ENCODE measurements at regions not wholly inside any gene's neighbourhood (a gene's known extent, or its start where the extent isn't known, plus 50 kb on each side); places are given as distances from the start of the nearest gene placed in this dataset.

DNA sequence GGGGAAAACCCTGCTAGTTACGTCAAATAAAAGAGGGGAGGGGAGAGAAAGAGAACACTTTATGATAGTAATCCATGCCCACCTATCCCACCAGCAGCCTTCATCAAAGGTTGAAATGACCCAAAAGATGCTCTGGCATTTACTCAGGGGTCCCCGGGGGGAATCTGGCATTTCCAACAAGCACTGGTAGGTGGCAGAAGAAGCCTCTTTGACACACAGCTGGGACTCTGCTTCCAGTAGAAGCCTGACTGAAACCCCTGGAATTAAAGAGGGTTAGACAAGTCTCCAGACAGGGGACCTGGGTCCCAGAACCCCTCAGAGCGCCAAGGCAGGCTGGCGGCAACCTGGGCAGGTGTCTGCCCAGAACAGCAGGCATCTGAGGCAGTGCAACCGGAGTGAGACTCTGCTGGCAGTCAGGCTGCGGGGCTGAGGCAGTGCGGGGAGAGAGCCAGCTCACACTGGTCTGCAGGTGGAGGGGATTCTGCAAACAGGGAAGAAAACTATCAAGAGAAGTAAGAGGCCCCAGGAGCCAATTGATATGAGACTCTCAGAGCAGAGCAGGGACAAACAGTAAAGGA lies 85.0 kb upstream of the CAPRIN2 start:
- DNase-seq (ENCODE audit: low read depth) = no peak
- TF ChIP-seq, protein P1, sequence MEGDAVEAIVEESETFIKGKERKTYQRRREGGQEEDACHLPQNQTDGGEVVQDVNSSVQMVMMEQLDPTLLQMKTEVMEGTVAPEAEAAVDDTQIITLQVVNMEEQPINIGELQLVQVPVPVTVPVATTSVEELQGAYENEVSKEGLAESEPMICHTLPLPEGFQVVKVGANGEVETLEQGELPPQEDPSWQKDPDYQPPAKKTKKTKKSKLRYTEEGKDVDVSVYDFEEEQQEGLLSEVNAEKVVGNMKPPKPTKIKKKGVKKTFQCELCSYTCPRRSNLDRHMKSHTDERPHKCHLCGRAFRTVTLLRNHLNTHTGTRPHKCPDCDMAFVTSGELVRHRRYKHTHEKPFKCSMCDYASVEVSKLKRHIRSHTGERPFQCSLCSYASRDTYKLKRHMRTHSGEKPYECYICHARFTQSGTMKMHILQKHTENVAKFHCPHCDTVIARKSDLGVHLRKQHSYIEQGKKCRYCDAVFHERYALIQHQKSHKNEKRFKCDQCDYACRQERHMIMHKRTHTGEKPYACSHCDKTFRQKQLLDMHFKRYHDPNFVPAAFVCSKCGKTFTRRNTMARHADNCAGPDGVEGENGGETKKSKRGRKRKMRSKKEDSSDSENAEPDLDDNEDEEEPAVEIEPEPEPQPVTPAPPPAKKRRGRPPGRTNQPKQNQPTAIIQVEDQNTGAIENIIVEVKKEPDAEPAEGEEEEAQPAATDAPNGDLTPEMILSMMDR (IDR thresholded peaks at IDR 0.05; ENCODE audit: insufficient read depth, low read depth, low read length) = no peak
- CTCF ChIA-PET = interaction anchor here (0.9 to 1.5 kb wide), 2 partner anchors 28 to 433 kb away, joined by 3 read pairs; no protein-coding TSS in a partner anchor
- peaks cover 2% of the 10 kb centered on the region; the same call in 1 of the 2 replicates for H3K27me3 ChIP-seq (ENCODE audit: control insufficient read depth, insufficient read depth, low read length)
- POLR2A ChIA-PET = no interaction called here
- no peak overlapping the region for H3K4me3 ChIP-seq (ENCODE audit: low read depth, low read length)
- no peaks in the 10 kb centered on the region for H3K36me3 ChIP-seq (ENCODE audit: control insufficient read depth, insufficient read depth, low read length)

DNA sequence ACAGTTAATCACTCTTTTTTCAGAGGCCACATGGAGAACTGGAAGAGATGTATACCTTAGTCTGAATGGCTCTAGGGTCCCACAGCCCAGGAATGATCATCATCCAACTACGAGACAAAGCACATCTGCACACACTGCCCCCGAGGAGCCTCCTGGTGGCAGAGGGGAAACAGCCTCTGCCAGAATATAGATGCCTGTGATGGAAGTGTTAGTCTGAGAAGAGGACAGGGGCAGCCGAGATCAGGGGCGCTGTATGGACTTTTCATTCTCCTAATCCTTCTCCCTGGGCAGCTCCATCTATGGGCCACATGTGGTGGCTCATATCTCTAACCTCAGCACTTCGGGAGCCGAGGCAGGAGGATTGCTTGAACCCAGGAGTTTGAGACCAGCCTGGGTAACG lies 82.8 kb upstream of the CAPRIN2 start:
- POLR2A ChIA-PET = no interaction called here
- TF ChIP-seq, protein P1 (IDR thresholded peaks at IDR 0.05; ENCODE audit: insufficient read depth, low read depth, low read length) = no peak
- no peak for DNase-seq (ENCODE audit: low read depth)
- CTCF ChIA-PET = no interaction called here
- no peaks in the 10 kb centered on the region for H3K36me3 ChIP-seq (ENCODE audit: control insufficient read depth, insufficient read depth, low read length)
- peaks cover 2% of the 10 kb centered on the region; the same call in 1 of the 2 replicates for H3K27me3 ChIP-seq (ENCODE audit: control insufficient read depth, insufficient read depth, low read length)
- no peak overlapping the region for H3K4me3 ChIP-seq (ENCODE audit: low read depth, low read length)

DNA sequence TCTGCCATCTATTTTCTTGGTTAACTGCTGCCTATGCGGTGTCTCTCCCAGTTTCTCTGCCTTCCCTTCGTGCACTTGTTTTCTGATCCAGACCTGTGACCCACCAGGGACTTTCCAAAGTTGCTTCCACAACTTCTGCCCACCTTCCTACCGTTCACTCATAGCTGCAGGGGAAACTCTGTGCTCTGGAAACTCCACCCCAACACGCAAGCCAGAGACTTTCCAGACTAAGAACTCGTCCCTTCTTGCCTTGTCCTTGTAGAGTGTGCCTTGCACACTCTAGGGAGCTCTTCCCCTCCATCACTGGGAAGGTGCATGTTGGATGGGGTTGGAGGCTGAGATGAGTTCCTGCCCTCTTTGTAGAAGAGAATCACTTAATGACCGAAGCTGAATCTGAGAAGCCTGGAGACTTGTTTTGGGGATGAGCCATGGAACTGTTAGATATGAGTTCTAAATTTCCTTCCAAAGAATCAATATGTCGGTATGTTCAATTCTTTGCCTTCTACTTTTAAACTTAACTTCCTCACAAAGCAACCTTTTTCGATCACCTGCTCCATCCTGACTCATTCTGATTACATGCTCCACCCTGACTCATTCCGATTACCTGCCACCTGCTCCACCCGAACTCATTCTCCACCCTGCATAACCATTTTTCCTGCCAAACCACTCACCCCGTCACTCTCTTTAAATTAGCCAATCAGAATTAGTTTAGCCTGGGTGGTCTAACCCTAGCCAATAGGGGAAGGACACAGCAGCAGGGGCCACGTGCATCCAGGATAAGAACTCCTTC lies 82.1 kb upstream of the CAPRIN2 start:
- DNase-seq (ENCODE audit: low read depth) = no peak
- Histone ChIP-seq H3K27me3 (ENCODE audit: control insufficient read depth, insufficient read depth, low read length) (peaks cover 2% of the 10 kb centered on the region; the same call in 1 of the 2 replicates), H3K36me3 (ENCODE audit: control insufficient read depth, insufficient read depth, low read length) (no peaks in the 10 kb centered on the region), H3K4me3 (ENCODE audit: low read depth, low read length) (no peak overlapping the region)
- TF ChIP-seq, protein P1 (IDR thresholded peaks at IDR 0.05; ENCODE audit: insufficient read depth, low read depth, low read length) = no peak
- CTCF ChIA-PET = interaction anchor here (1.0 kb wide), 1 partner anchor 8 kb away, joined by 3 read pairs; no protein-coding TSS in a partner anchor
- POLR2A ChIA-PET = no interaction called here

DNA sequence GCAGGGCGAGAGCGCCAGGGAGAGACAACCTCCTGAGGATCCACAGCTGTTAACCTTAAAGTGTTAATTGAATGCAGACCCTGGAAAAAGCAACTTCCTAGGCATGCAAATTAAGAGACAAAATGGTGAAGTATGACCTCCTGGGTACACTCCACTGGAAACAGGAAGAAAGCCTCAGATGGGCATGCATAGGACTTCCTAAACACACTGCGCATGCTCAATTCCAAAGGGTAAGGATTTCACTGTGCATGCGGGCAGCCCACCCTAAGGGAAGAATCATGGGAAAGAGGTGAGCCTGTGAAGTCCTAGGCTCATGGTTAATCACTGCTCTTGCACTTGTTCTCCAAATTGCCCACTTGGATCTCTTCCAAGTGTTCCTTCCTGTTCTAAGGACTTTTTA lies 80.5 kb upstream of the CAPRIN2 start:
- ChIA-PET CTCF (interaction anchor here (1.0 kb wide), 1 partner anchor 12 kb away, joined by 3 read pairs; no protein-coding TSS in a partner anchor), POLR2A (no interaction called here)
- H3K36me3 ChIP-seq (ENCODE audit: control insufficient read depth, insufficient read depth, low read length) = no peaks in the 10 kb centered on the region
- DNase-seq (ENCODE audit: low read depth) = no peak
- peaks cover 2% of the 10 kb centered on the region; the same call in 1 of the 2 replicates for H3K27me3 ChIP-seq (ENCODE audit: control insufficient read depth, insufficient read depth, low read length)
- TF ChIP-seq, protein P1 (IDR thresholded peaks at IDR 0.05; ENCODE audit: insufficient read depth, low read depth, low read length) = no peak
- no peak overlapping the region for H3K4me3 ChIP-seq (ENCODE audit: low read depth, low read length)

DNA sequence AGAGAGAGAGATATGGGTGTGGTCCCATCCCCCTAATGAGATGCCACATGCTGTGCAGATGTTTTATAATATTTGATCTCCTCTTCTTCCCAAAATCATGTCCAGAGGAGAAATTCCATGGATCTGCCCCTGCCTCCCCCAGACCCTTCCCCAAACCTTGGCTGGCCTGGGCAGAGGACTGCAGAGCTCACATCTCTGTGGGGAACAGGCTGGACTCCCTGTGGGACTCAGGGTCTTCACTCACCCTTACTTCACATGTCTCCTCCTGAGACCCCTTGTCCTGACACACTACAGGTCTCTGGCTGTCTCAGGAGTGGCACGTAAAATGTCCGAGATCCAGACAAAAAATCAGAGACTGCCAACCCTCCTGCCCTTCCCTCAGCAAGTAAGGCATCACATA lies 76.0 kb upstream of the CAPRIN2 start:
- peaks cover 2% of the 10 kb centered on the region; the same call in 1 of the 2 replicates for H3K27me3 ChIP-seq (ENCODE audit: control insufficient read depth, insufficient read depth, low read length)
- ChIA-PET POLR2A (no interaction called here), CTCF (interaction anchor here (0.6 kb wide), 1 partner anchor 1861 kb away, joined by 3 read pairs; no protein-coding TSS in a partner anchor)
- DNase-seq (ENCODE audit: low read depth) = no peak
- TF ChIP-seq, protein P1 (IDR thresholded peaks at IDR 0.05; ENCODE audit: insufficient read depth, low read depth, low read length) = no peak
- no peaks in the 10 kb centered on the region for H3K36me3 ChIP-seq (ENCODE audit: control insufficient read depth, insufficient read depth, low read length)
- no peak overlapping the region for H3K4me3 ChIP-seq (ENCODE audit: low read depth, low read length)

Measured in BJ (cell line).